Activated naive CD4-positive, alpha-beta T cell treated with anti-CD3 and anti-CD28 coated beads, Interleukin-2, amount 50 U/mL, for 72 hours (primary cell): ENCODE measurements at regions not wholly inside any gene's neighbourhood (a gene's known extent, or its start where the extent isn't known, plus 50 kb on each side); places are given as distances from the start of the nearest gene placed in this dataset.

ENCODE experiments used
- ATAC-seq, 2 donors: fragments of 150-1000 bp; cut with Tn5 transposase; 2 replicates each; pipeline ENCODE4 v1.10.0; 2021; ENCODE audit warnings: mild to moderate bottlenecking in 2 of 2, moderate library complexity in 2 of 2
- DNase-seq, 2 donors: peaks; one replicate each; pipeline ENCODE4 v3.0.0; 2021 to 2022; ENCODE audit warnings: low spot score in 2 of 2
- H3K27ac Mint-ChIP-seq, 2 donors: one replicate each; pipeline ENCODE4 v1.8.0; 2022; ENCODE audit warnings: mild to moderate bottlenecking in 2 of 2, mixed read lengths in 2 of 2
- H3K36me3 Mint-ChIP-seq, 2 donors: one replicate each; pipeline ENCODE4 v1.8.0; 2022; ENCODE audit warnings: mixed read lengths in 2 of 2
- H3K9me3 Mint-ChIP-seq, 2 donors: one replicate each; pipeline ENCODE4 v1.8.0; 2022; ENCODE audit warnings: mixed read lengths in 2 of 2

DNA sequence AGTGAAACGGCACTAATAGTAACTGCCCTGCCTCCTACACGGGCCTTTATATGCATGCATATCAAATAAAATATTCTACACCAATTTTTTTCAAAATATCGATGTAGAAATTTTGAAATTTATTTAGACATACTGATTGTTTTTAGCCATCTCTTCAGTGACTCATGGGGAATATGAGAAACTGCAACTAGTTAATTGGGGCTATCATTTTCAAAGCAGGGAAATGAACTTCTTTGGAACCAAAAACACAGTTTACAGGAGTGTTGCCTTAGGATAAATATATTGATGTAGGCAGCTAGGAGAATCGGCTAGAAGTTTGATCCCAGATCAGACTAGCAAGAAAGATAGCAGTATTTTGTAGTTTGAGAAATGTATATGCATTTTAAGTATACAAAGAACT, 1010.8 kb upstream of the AGA start:
- Mint-ChIP-seq H3K9me3 (peaks cover 9 to 16% of the 10 kb centered on the region in 2 donors), H3K27ac (no peak overlapping the region), H3K36me3 (no peaks in the 10 kb centered on the region)
- ATAC-seq (no peak), DNase-seq (no peak)

DNA sequence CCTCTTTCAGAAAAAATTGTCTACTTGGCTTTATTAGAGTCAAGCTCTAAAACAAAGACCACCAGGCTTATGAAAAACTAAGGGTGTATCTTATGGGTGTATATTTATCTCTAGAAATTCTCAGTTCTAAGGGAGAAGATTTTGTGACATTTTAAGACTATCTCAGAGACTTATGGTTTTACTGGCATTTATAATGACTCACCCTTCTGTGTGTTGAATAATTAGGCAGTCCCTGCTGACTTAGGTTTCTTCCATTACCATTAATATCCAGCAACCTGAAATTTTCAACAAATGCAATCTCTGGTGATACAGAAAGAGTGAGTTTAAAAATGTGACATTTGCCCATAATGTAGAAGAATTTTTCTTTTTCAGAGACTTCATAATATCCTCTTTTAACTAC, 1015.0 kb upstream of the AGA start:
- H3K9me3 Mint-ChIP-seq: peaks cover 8 to 13% of the 10 kb centered on the region in 2 donors
- no peaks in the 10 kb centered on the region for H3K36me3 Mint-ChIP-seq
- no peak overlapping the region for H3K27ac Mint-ChIP-seq
- DNase-seq (no peak), ATAC-seq (no peak)

DNA sequence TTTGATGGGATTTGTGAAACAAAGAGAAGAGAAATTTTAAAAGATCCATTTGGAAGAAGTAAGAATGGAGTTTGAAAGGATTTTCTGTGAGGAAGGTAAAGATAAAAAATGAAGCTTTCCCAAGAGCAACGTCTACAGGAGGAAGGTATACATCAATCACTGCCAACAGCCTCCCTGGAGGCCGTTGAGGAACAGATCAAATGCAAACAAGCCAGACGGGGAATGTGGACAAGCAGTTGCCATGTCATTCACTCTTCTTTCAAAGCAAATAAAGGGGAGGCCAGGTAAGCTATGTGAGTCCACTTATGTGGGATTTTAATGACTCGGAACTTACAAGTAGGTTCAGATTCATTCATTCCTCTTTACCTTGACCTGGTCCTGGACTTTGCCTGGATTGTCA, 1020.5 kb upstream of the AGA start:
- no peaks in the 10 kb centered on the region for H3K36me3 Mint-ChIP-seq
- H3K9me3 Mint-ChIP-seq: peaks cover 8 to 9% of the 10 kb centered on the region in 2 donors
- H3K27ac Mint-ChIP-seq: no peak overlapping the region
- ATAC-seq (no peak), DNase-seq (no peak)

DNA sequence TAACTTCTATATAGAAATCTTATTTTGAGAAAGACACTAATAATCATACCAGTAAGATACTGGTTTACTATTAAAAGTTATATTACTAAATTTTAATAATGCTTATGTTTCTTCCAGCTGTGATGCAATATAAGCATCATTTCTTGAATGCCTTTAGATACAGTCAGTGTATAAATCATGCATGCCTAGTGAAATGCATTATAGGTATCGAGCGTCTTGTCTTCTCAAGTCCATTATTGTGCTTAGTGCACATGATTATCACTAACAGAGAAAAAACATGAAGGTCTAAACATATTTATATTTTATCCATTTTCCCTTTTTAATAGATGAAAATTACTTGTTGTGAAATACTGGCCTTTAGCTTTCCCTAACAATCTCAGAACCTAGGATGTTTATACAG, 1021.5 kb upstream of the AGA start:
- DNase-seq (no peak), ATAC-seq (no peak)
- Mint-ChIP-seq H3K27ac (no peak overlapping the region), H3K36me3 (no peaks in the 10 kb centered on the region), H3K9me3 (peaks cover 8 to 9% of the 10 kb centered on the region in 2 donors)

GRCh38 chr4:178470996-178471784, 1029.0 kb upstream of the AGA start:
- H3K27ac Mint-ChIP-seq: no peak overlapping the region
- H3K9me3 Mint-ChIP-seq: peaks cover 9 to 10% of the 10 kb centered on the region in 2 donors
- DNase-seq (no peak), ATAC-seq (no peak)
- no peaks in the 10 kb centered on the region for H3K36me3 Mint-ChIP-seq

DNA sequence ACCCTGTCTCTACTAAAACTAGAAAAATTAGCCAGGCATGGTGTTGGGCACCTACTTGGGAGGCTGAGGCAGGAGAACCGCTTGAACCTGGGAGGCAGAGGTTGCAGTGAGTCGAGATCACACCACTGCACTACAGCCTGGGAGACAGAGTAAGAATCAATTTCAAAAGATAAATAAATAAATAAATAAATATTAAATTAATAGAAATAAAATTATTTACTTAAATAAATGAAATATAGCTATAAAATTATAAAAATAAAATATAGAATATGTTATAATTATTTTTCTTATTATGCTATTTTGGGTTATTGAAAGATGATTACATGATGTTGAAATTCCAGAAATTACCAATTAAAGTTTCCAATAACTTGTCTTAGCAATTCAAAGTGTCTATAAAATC, 1029.8 kb upstream of the AGA start:
- DNase-seq (no peak), ATAC-seq (no peak)
- Mint-ChIP-seq H3K36me3 (no peaks in the 10 kb centered on the region), H3K9me3 (peaks cover 9 to 10% of the 10 kb centered on the region in 2 donors), H3K27ac (no peak overlapping the region)

DNA sequence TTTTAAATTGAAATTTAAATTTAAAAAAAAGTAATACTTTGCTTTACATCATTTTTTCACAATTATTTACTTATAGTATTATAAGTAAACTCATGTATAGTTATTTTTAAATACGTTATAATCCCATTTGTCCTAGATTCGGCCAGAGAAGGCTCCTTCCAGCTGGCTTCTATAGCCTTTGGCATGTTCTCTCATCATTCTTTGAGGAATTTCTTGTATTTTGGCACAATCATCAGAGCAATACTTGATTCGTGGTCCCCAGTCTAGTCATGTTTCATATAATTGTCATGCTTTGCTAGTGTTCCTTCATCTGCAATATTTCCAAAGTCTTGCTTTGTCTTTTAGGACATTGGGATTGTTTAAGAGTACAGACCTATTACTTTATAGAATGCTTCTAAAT, 1037.9 kb upstream of the AGA start:
- ATAC-seq (no peak), DNase-seq (no peak)
- no peaks in the 10 kb centered on the region for H3K36me3 Mint-ChIP-seq
- no peak overlapping the region for H3K27ac Mint-ChIP-seq
- H3K9me3 Mint-ChIP-seq: peaks cover 4 to 9% of the 10 kb centered on the region in 2 donors

DNA sequence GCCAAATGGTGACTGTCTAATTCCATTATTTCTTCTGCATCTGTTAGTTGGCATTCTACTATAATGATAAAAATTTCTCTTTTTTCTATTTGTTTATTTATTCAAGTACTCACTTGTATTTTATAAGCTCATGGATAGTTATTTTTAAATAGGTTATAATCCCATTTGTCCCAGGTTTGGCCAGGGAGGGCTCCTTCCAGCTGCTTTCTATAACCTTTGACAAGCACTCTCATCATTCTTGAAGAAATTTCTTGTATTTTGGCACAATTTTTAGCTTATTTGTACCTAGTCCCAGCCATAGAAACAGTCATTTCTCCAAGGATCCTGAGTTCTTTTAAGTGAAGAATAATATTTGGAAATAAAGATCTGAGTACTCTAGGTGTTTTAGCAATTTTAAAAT, 1038.6 kb upstream of the AGA start:
- H3K9me3 Mint-ChIP-seq: peaks cover 0 to 4% of the 10 kb centered on the region in 2 donors
- H3K36me3 Mint-ChIP-seq: no peaks in the 10 kb centered on the region
- no peak overlapping the region for H3K27ac Mint-ChIP-seq
- DNase-seq: no peak
- ATAC-seq: no peak

GRCh38 chr4:178481564-178481963, 1039.3 kb upstream of the AGA start:
- H3K36me3 Mint-ChIP-seq: no peaks in the 10 kb centered on the region
- peaks cover 0 to 4% of the 10 kb centered on the region in 2 donors for H3K9me3 Mint-ChIP-seq
- ATAC-seq (no peak), DNase-seq (no peak)
- no peak overlapping the region for H3K27ac Mint-ChIP-seq

GRCh38 chr4:178523038-178523437, 1080.8 kb upstream of the AGA start:
- no peak for DNase-seq
- peaks cover 0 to 5% of the 10 kb centered on the region in 2 donors for H3K36me3 Mint-ChIP-seq
- H3K27ac Mint-ChIP-seq: no peak overlapping the region
- ATAC-seq: no peak
- H3K9me3 Mint-ChIP-seq: peaks cover 5 to 11% of the 10 kb centered on the region in 2 donors

DNA sequence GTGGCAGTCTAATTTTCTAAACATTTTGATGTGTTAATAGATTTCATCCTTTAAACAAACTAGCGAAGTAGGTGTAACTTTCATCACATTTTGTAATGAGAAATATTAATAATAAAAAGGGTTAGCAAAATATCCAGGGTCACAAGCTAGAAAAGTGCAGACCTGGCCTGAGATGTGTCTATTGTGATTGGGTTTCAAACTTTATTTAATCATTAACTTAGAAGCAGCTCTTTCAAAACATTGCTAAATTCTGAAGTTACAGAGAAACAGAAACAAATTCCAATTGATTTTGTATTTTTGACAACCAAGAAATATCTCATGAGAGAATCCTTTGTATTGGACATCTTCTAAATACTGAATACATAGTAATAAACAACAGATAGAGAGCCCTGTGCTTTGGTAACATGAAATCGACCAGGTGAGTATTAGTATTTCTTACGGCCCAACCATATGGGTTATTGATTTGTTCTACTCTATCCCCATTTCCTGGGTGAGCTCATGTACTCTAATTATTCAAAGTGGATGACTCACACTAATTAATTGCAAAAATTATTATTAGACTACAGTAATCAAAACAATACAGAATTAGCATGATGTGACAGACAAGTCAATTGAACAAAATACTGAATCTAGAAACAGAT, 1093.8 kb upstream of the AGA start:
- Mint-ChIP-seq H3K9me3 (peaks cover 13 to 17% of the 10 kb centered on the region in 2 donors), H3K27ac (no peak overlapping the region), H3K36me3 (no peaks in the 10 kb centered on the region)
- DNase-seq (no peak), ATAC-seq (no peak)

DNA sequence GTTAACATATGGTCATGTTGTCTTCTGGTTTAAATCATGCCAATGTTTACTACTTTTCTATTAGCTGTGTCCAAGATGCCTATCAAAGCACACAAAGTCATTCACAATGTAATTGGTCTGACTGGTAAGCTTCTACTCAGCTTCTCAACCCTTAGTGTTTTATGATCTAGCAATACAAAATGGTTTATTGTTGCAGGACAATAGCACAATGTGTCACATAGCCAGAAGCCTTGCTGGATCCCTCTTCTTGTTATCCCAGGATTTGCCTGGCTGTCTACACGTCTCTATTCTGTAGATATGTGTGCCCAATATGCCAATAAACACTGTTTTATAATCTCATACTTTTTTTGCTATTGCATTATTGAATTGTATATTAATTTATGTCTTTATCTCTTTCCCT, 1111.0 kb upstream of the AGA start:
- H3K36me3 Mint-ChIP-seq: no peaks in the 10 kb centered on the region
- no peak for DNase-seq
- H3K27ac Mint-ChIP-seq: no peak overlapping the region
- peaks cover 0 to 5% of the 10 kb centered on the region in 2 donors for H3K9me3 Mint-ChIP-seq
- ATAC-seq: no peak

DNA sequence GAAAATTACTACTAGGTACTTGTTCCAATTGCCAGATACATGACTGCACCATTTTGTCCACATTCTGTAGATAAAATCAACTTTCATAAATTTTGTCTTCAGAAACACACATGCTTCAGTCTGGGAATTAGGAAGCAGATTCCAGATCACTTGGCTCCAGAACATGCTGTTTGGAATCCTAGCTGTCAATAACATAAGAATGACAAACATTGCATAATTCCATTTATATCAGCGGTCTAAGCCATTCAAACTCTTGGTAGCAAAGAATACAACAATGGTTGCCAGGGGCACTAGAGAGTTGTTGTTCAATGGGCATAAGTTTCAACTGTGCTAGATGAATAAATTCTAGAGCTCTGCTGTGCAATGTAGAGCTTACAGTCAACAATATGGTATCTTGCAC, 1112.1 kb upstream of the AGA start:
- DNase-seq: no peak
- Mint-ChIP-seq H3K27ac (no peak overlapping the region), H3K9me3 (peaks cover 0 to 3% of the 10 kb centered on the region in 2 donors), H3K36me3 (no peaks in the 10 kb centered on the region)
- no peak for ATAC-seq

DNA sequence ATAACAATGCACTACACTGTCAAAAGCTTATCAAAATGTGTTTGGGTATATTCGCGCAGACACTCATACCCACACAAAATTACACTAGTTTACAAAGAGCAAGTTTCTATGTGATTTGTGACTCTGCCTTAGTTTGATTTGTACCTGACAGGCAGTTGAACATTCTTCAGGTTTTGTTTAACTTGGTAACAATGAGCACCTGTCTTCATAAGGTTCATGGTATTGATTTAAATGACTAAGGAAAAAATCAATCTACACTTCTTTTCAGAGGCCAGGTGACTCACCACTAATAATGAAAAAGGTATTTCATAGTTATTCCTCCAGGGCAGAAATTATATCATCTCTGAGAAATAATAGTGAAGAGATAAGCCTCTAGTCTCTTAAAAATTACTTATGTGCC, 1114.6 kb upstream of the AGA start:
- ATAC-seq: no peak
- Mint-ChIP-seq H3K27ac (no peak overlapping the region), H3K36me3 (no peaks in the 10 kb centered on the region), H3K9me3 (peaks cover 3 to 4% of the 10 kb centered on the region in 2 donors)
- DNase-seq: no peak

GRCh38 chr4:178577933-178578332, 1135.7 kb upstream of the AGA start:
- ATAC-seq: no peak
- H3K9me3 Mint-ChIP-seq: peaks cover 7 to 10% of the 10 kb centered on the region in 2 donors
- H3K27ac Mint-ChIP-seq: no peak overlapping the region
- H3K36me3 Mint-ChIP-seq: no peaks in the 10 kb centered on the region
- DNase-seq: no peak

DNA sequence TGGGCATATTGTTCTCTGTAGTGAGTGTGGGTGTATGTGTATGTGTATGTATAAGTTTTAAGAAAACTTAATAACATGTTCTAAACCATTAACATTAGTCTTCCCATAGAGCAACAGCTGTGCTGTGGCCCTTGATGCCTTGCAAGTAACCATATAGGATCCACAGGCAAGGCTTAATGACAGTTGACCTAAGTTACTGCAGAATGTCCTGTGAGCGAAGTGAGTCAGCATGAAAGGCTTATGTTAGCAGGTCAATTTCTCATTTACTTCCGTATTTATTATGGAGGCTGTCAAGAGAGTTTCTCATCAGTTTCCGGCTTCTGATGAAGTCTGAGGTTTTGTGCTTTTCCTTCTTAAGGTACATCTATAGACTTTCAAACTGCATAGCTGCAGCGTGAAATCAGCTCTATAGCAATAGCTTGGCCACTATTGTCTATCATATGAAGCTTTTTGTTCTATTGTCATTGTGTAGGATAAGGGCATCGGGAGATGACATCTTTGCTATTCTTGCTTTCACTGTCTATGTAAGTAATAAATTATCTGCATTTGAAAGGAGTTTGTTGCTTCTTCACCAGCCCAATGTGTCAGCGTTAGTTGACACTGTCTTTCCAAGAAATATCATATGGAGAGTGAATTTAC, 1153.4 kb upstream of the AGA start:
- DNase-seq (no peak), ATAC-seq (no peak)
- Mint-ChIP-seq H3K9me3 (peaks cover 11 to 22% of the 10 kb centered on the region in 2 donors), H3K36me3 (peaks cover 5 to 8% of the 10 kb centered on the region in 2 donors), H3K27ac (no peak overlapping the region)

GRCh38 chr4:178598672-178599071, 1156.4 kb upstream of the AGA start:
- DNase-seq (no peak), ATAC-seq (no peak)
- Mint-ChIP-seq H3K27ac (no peak overlapping the region), H3K36me3 (peaks cover 5 to 8% of the 10 kb centered on the region in 2 donors), H3K9me3 (peaks cover 11 to 21% of the 10 kb centered on the region in 2 donors)
